ENCODE measurements at regions not wholly inside any gene's neighbourhood (a gene's known extent, or its start where the extent isn't known, plus 50 kb on each side); places are given as distances from the start of the nearest gene placed in this dataset.

GRCh38 chr7:94332571-94332970 is 62.1 kb upstream of the COL1A2 start:
- no peak for TF ChIP-seq CTCF (IDR thresholded peaks at IDR 0.05; ENCODE audit: unreplicated experiment)
- ChIA-PET CTCF (interaction anchor here (0.6 to 1.8 kb wide), 5 partner anchors 10 to 1163 kb away, joined by 3 to 6 read pairs (median 4); no protein-coding TSS in a partner anchor), POLR2A (interaction anchor here (0.7 to 1.1 kb wide), 2 partner anchors 25 to 64 kb away, joined by 3 to 4 read pairs; no protein-coding TSS in a partner anchor)
- no peaks in the 10 kb centered on the region for H3K36me3 Mint-ChIP-seq (ENCODE audit: insufficient read depth, unreplicated experiment)
- H3K9me3 Mint-ChIP-seq (ENCODE audit: unreplicated experiment): no peaks in the 10 kb centered on the region
- H3K27me3 Mint-ChIP-seq (ENCODE audit: insufficient read depth, unreplicated experiment): no peaks in the 10 kb centered on the region
- no peak overlapping the region for H3K27ac Mint-ChIP-seq (ENCODE audit: low read depth, unreplicated experiment)
- no peak overlapping the region for H3K4me3 Mint-ChIP-seq (ENCODE audit: unreplicated experiment)
- peaks cover 12% of the 10 kb centered on the region for H3K4me1 Mint-ChIP-seq (ENCODE audit: insufficient read depth, unreplicated experiment)
- intact Hi-C loops (cut with micrococcal nuclease): no loop called here
- no TSS peak for BruUV-seq (replicated peaks)
- peak; percentile 11 for DNase-seq (ENCODE audit: unreplicated experiment)

GRCh38 chr7:94333810-94334209 is 60.9 kb upstream of the COL1A2 start:
- peak; percentile 4 for DNase-seq (ENCODE audit: unreplicated experiment)

GRCh38 chr7:94335586-94335985 is 59.1 kb upstream of the COL1A2 start:
- no peak for TF ChIP-seq CTCF (IDR thresholded peaks at IDR 0.05; ENCODE audit: unreplicated experiment)
- H3K4me3 Mint-ChIP-seq (ENCODE audit: unreplicated experiment): no peak overlapping the region
- H3K4me1 Mint-ChIP-seq (ENCODE audit: insufficient read depth, unreplicated experiment): peaks cover 29% of the 10 kb centered on the region
- no peaks in the 10 kb centered on the region for H3K9me3 Mint-ChIP-seq (ENCODE audit: unreplicated experiment)
- no TSS peak for BruUV-seq (replicated peaks)
- peak; percentile 28 for DNase-seq (ENCODE audit: unreplicated experiment)
- intact Hi-C loops (cut with micrococcal nuclease): loop anchor here (2.0 kb wide), 1 partner anchor 35 kb away; no protein-coding TSS in a partner anchor
- ChIA-PET POLR2A (no interaction called here), CTCF (interaction anchor here (0.7 to 1.5 kb wide), 3 partner anchors 12 to 101 kb away, joined by 3 to 4 read pairs (median 3); no protein-coding TSS in a partner anchor)
- no peaks in the 10 kb centered on the region for H3K27me3 Mint-ChIP-seq (ENCODE audit: insufficient read depth, unreplicated experiment)
- peak overlapping the region; percentile 80 for H3K27ac Mint-ChIP-seq (ENCODE audit: low read depth, unreplicated experiment)
- H3K36me3 Mint-ChIP-seq (ENCODE audit: insufficient read depth, unreplicated experiment): no peaks in the 10 kb centered on the region

More at GRCh38 chr7:94333810-94334209, 60.9 kb upstream of the COL1A2 start:
- ChIA-PET CTCF (interaction anchor here (0.7 to 1.8 kb wide), 4 partner anchors 34 to 103 kb away, joined by 3 to 6 read pairs (median 4); partner anchors contain the start of gene COL1A2), POLR2A (interaction anchor here (1.0 to 1.1 kb wide), 2 partner anchors 15 to 23 kb away, joined by 3 read pairs; no protein-coding TSS in a partner anchor)
- no peak overlapping the region for H3K4me3 Mint-ChIP-seq (ENCODE audit: unreplicated experiment)
- peaks cover 18% of the 10 kb centered on the region for H3K4me1 Mint-ChIP-seq (ENCODE audit: insufficient read depth, unreplicated experiment)
- H3K27ac Mint-ChIP-seq (ENCODE audit: low read depth, unreplicated experiment): no peak overlapping the region
- TF ChIP-seq CTCF (IDR thresholded peaks at IDR 0.05; ENCODE audit: unreplicated experiment): no peak
- intact Hi-C loops (cut with micrococcal nuclease): loop anchor here (2.0 kb wide), 1 partner anchor 33 kb away; no protein-coding TSS in a partner anchor
- no TSS peak for BruUV-seq (replicated peaks)
- no peaks in the 10 kb centered on the region for H3K36me3 Mint-ChIP-seq (ENCODE audit: insufficient read depth, unreplicated experiment)
- no peaks in the 10 kb centered on the region for H3K27me3 Mint-ChIP-seq (ENCODE audit: insufficient read depth, unreplicated experiment)
- no peaks in the 10 kb centered on the region for H3K9me3 Mint-ChIP-seq (ENCODE audit: unreplicated experiment)

GRCh38 chr7:94336009-94336408 is 58.7 kb upstream of the COL1A2 start:
- no peak for TF ChIP-seq CTCF (IDR thresholded peaks at IDR 0.05; ENCODE audit: unreplicated experiment)
- peak overlapping the region; percentile 80 for H3K27ac Mint-ChIP-seq (ENCODE audit: low read depth, unreplicated experiment)
- POLR2A ChIA-PET: interaction anchor here (0.6 kb wide), 1 partner anchor 27 kb away, joined by 3 read pairs; no protein-coding TSS in a partner anchor
- H3K36me3 Mint-ChIP-seq (ENCODE audit: insufficient read depth, unreplicated experiment): no peaks in the 10 kb centered on the region
- no TSS peak for BruUV-seq (replicated peaks)
- CTCF ChIA-PET: interaction anchor here (0.7 to 1.5 kb wide), 3 partner anchors 13 to 101 kb away, joined by 3 to 4 read pairs (median 3); no protein-coding TSS in a partner anchor
- H3K4me1 Mint-ChIP-seq (ENCODE audit: insufficient read depth, unreplicated experiment): peaks cover 29% of the 10 kb centered on the region
- H3K9me3 Mint-ChIP-seq (ENCODE audit: unreplicated experiment): no peaks in the 10 kb centered on the region
- DNase-seq (ENCODE audit: unreplicated experiment): no peak
- no peak overlapping the region for H3K4me3 Mint-ChIP-seq (ENCODE audit: unreplicated experiment)
- no peaks in the 10 kb centered on the region for H3K27me3 Mint-ChIP-seq (ENCODE audit: insufficient read depth, unreplicated experiment)
- intact Hi-C loops (cut with micrococcal nuclease): no loop called here
